ENCODE measurements at regions not wholly inside any gene's neighbourhood (a gene's known extent, or its start where the extent isn't known, plus 50 kb on each side); places are given as distances from the start of the nearest gene placed in this dataset.

- ChIA-PET CTCF (no interaction called here), POLR2A (no interaction called here)
- Histone ChIP-seq H3K27ac (ENCODE audit: insufficient read depth, low read depth, low read length) (no peak overlapping the region), H3K4me2 (ENCODE audit: insufficient read depth, low read length) (no peak overlapping the region), H3K4me3 (replicated peaks in 1 of 3; ENCODE audit: insufficient read depth in 1 of 3, low read depth in 1 of 3, low read length in 3 of 3) (no peak overlapping the region), H3K36me3 (ENCODE audit: control insufficient read depth in 2 of 2, extremely low read depth in 1 of 2, insufficient read depth in 2 of 2, low read length in 2 of 2) (no peaks in the 10 kb centered on the region), H3K9ac (replicated peaks; ENCODE audit: extremely low read depth, insufficient read depth, low read length) (no peak overlapping the region), H3K4me1 (ENCODE audit: control insufficient read depth, extremely low read depth, insufficient read depth, low read length) (no peaks in the 10 kb centered on the region), H3K9me3 (replicated peaks; ENCODE audit: control insufficient read depth, insufficient read depth, low read length) (no peaks in the 10 kb centered on the region), H3K79me2 (ENCODE audit: control insufficient read depth, insufficient read depth, low read length) (no peaks in the 10 kb centered on the region), H3K9me1 (replicated peaks; ENCODE audit: control insufficient read depth, extremely low read depth, insufficient read depth, low read length) (no peaks in the 10 kb centered on the region), H3K27me3 (ENCODE audit: control insufficient read depth in 2 of 2, insufficient read depth in 2 of 2, low read length in 2 of 2) (no peaks in the 10 kb centered on the region), H2AFZ (ENCODE audit: low read depth, low read length) (no peak overlapping the region), H4K20me1 (replicated peaks; ENCODE audit: control insufficient read depth, extremely low read depth, insufficient read depth, low read length) (no peaks in the 10 kb centered on the region)
- dilution Hi-C loops (cut with MboI; ENCODE audit: extremely low pct_ligation_motif_present, low sequenced_read_pairs), result no loop called here
- no TSS peak for BruUV-seq (replicated peaks)
- no peak for DNase-seq (ENCODE audit: low read depth, low spot score)
- FAIRE-seq, result no peak
- TF ChIP-seq MAX (IDR thresholded peaks at IDR 0.05; ENCODE audit: insufficient read depth, insufficient read length) (no peak), POLR2A (IDR thresholded peaks at IDR 0.05; ENCODE audit: low read depth, low read length) (no peak), CTCF (IDR thresholded peaks at IDR 0.05; ENCODE audit: extremely low read depth in 1 of 2, insufficient read depth in 1 of 2, low read depth in 1 of 2, low read length in 2 of 2) (no peak), JUN (IDR thresholded peaks at IDR 0.05; ENCODE audit: borderline replicate concordance, insufficient read depth, insufficient read length, low read depth) (no peak), FOS (IDR thresholded peaks at IDR 0.05; ENCODE audit: borderline replicate concordance, insufficient read depth, low read length) (no peak), POLR2AphosphoS5 (IDR thresholded peaks at IDR 0.05; ENCODE audit: insufficient read depth, low read depth, low read length) (no peak), MYC (IDR thresholded peaks at IDR 0.05; ENCODE audit: low read depth, low read length) (no peak), EZH2 (IDR thresholded peaks at IDR 0.05; ENCODE audit: borderline replicate concordance, low read depth, low read length, severe bottlenecking) (no peak), GATA2 (IDR thresholded peaks at IDR 0.05; ENCODE audit: insufficient read depth, insufficient read length, low read depth, low read length) (no peak)
- intact Hi-C loops (cut with micrococcal nuclease), result no loop called here
Measured at GRCh38 chr9:87135074-87135473, 187.8 kb upstream of the GAS1 start.

All from endothelial cell of umbilical vein (primary cell).